Endothelial cell of umbilical vein (primary cell): ENCODE measurements at regions not wholly inside any gene's neighbourhood (a gene's known extent, or its start where the extent isn't known, plus 50 kb on each side); places are given as distances from the start of the nearest gene placed in this dataset.

Experiments used
- BruUV-seq: library from RNA; stranded (reverse); fragments of 400-500 nt; replicated peaks from 2 replicates; lab custom pipeline; 2021; lab: Mats Ljungman, UMichigan
- CTCF ChIA-PET: fragments of 300-600, 350-600 bp; sonication (Branson Sonifier 250); formaldehyde crosslinking; loops from one replicate; lab custom pipeline; 2021; ENCODE audit warnings: antibody characterized with exemption, inconsistent platforms; lab: Charles Lee
- POLR2A ChIA-PET: fragments of 300-600, 350-600 bp; sonication (Branson Sonifier 250); formaldehyde crosslinking; loops from one replicate; lab custom pipeline; 2021; ENCODE audit warnings: antibody characterized with exemption, inconsistent platforms; lab: Charles Lee
- DNase-seq: peaks from one replicate; pipeline ENCODE4 v3.0.0-alpha.2; 2011; ENCODE audit warnings: low read depth, low spot score
- FAIRE-seq: peaks from 2 replicates; lab custom pipeline; 2011; peaks lifted over from hg19 to GRCh38; lab: Jason Lieb, UNC
- H2AFZ ChIP-seq: 2 replicates; pipeline ENCODE4 v1.6.0; 2012; ENCODE audit warnings: low read depth, low read length, control low read depth, inconsistent platforms
- H3K27ac ChIP-seq: 2 replicates; pipeline ENCODE4 v1.5.1; 2011; ENCODE audit warnings: low read depth, mild to moderate bottlenecking, control low read depth, low read length, moderate library complexity; ENCODE audit not compliant: insufficient read depth
- H3K27me3 ChIP-seq, 2 experiments: 2 replicates each; pipeline versions ENCODE4 v1.6.0 to v1.6.1; 2011; ENCODE audit warnings: low read length in 2 of 2, mixed read lengths in 1 of 2; ENCODE audit not compliant: control insufficient read depth in 2 of 2, insufficient read depth in 2 of 2
- H3K36me3 ChIP-seq, 2 experiments: 2 replicates in 1 of 2; 3 replicates in 1 of 2; pipeline ENCODE4 v1.5.1; 2011; ENCODE audit warnings: low read length in 2 of 2, mild to moderate bottlenecking in 1 of 2, moderate library complexity in 1 of 2; ENCODE audit not compliant: control insufficient read depth in 2 of 2, insufficient read depth in 2 of 2; ENCODE audit errors: extremely low read depth in 1 of 2
- H3K4me1 ChIP-seq: 3 replicates; pipeline ENCODE4 v1.5.1; 2011; ENCODE audit warnings: mild to moderate bottlenecking, low read length; ENCODE audit not compliant: control insufficient read depth, insufficient read depth; ENCODE audit errors: extremely low read depth
- H3K4me2 ChIP-seq: 2 replicates; pipeline ENCODE4 v1.6.1; 2011; ENCODE audit warnings: low read length, control low read depth, mixed read lengths; ENCODE audit not compliant: insufficient read depth
- H3K4me3 ChIP-seq, 3 experiments: fragments of 200-600 bp in 1 of 3; sonication (generic), shearing (Covaris generic) in 1 of 3; replicated peaks in 1 of 3; 2 replicates each; pipeline ENCODE4 v1.5.1; 2011 to 2016; ENCODE audit warnings: control low read depth in 3 of 3, low read length in 3 of 3, mild to moderate bottlenecking in 2 of 3, inconsistent platforms in 1 of 3, low read depth in 1 of 3, moderate library complexity in 1 of 3; ENCODE audit not compliant: insufficient read depth in 1 of 3
- H3K79me2 ChIP-seq: 2 replicates; pipeline ENCODE4 v1.6.0; 2012; ENCODE audit warnings: low read length, inconsistent platforms; ENCODE audit not compliant: control insufficient read depth, insufficient read depth
- H3K9ac ChIP-seq: replicated peaks from 2 replicates; pipeline ENCODE3; 2011; ENCODE audit warnings: low read length, control low read depth; ENCODE audit not compliant: insufficient read depth; ENCODE audit errors: extremely low read depth
- H3K9me1 ChIP-seq: replicated peaks from 3 replicates; pipeline ENCODE4 v1.6.0; 2011; ENCODE audit warnings: mild to moderate bottlenecking, low read length; ENCODE audit not compliant: control insufficient read depth, insufficient read depth; ENCODE audit errors: extremely low read depth
- H3K9me3 ChIP-seq: replicated peaks from 2 replicates; pipeline ENCODE4 v1.5.1; 2012; ENCODE audit warnings: low read length, inconsistent platforms; ENCODE audit not compliant: control insufficient read depth, insufficient read depth
- H4K20me1 ChIP-seq: replicated peaks from 2 replicates; pipeline ENCODE3; 2011; ENCODE audit warnings: mild to moderate bottlenecking, low read length; ENCODE audit not compliant: control insufficient read depth, insufficient read depth; ENCODE audit errors: extremely low read depth
- CTCF ChIP-seq, 2 donors: IDR thresholded peaks; 1 replicate in 1 of 2; 2 replicates in 1 of 2; pipeline ENCODE4 v1.5.1; 2011; ENCODE audit warnings: low read length in 2 of 2, mild to moderate bottlenecking in 2 of 2, moderate library complexity in 2 of 2, control low read depth in 1 of 2, inconsistent platforms in 1 of 2, low read depth in 1 of 2; ENCODE audit not compliant: insufficient read depth in 1 of 2; ENCODE audit errors: extremely low read depth in 1 of 2
- FOS ChIP-seq: IDR thresholded peaks from 2 replicates; pipeline ENCODE4 v1.6.1; 2011; ENCODE audit warnings: mild to moderate bottlenecking, low read length, moderate library complexity, borderline replicate concordance; ENCODE audit not compliant: insufficient read depth
- JUN ChIP-seq: IDR thresholded peaks from 2 replicates; pipeline ENCODE4 v1.6.1; 2011; ENCODE audit warnings: borderline replicate concordance, low read depth; ENCODE audit not compliant: insufficient read length, insufficient read depth
- MYC ChIP-seq: IDR thresholded peaks from one replicate; pipeline ENCODE4 v1.6.1; 2011; ENCODE audit warnings: mild to moderate bottlenecking, low read depth, low read length
- POLR2AphosphoS5 ChIP-seq: IDR thresholded peaks from 2 replicates; pipeline ENCODE4 v1.6.1; 2012; ENCODE audit warnings: low read depth, mild to moderate bottlenecking, control low read depth, low read length, moderate library complexity; ENCODE audit not compliant: insufficient read depth
- dilution Hi-C: fragments of 300-500 bp; cut with MboI; formaldehyde crosslinking; loops from one replicate; pipeline ENCODE4 v1.15.0; 2019; ENCODE audit warnings: low sequenced_read_pairs; ENCODE audit not compliant: extremely low pct_ligation_motif_present
- intact Hi-C: fragments of 100-400 bp; cut with micrococcal nuclease; formaldehyde crosslinking; loops from one replicate; pipeline ENCODE4 v1.10.0; 2022
- TF ChIP-seq, protein P1 (sequence below): IDR thresholded peaks from 2 replicates; pipeline ENCODE4 v1.6.1; 2011; ENCODE audit not compliant: insufficient read depth, insufficient read length

GRCh38 chr6:156046268-156046665, 590.6 kb upstream of the NOX3 start:
- Histone ChIP-seq H3K79me2 (no peaks in the 10 kb centered on the region), H3K9me1 (no peaks in the 10 kb centered on the region), H3K4me1 (no peaks in the 10 kb centered on the region), H2AFZ (no peak overlapping the region), H3K4me3 (no peak overlapping the region), H3K27me3 (no peaks in the 10 kb centered on the region), H3K9ac (no peak overlapping the region), H3K27ac (no peak overlapping the region), H3K36me3 (no peaks in the 10 kb centered on the region), H3K9me3 (no peaks in the 10 kb centered on the region), H3K4me2 (no peak overlapping the region), H4K20me1 (no peaks in the 10 kb centered on the region)
- DNase-seq (no peak), FAIRE-seq (no peak)
- BruUV-seq = no TSS peak
- ChIA-PET POLR2A (no interaction called here), CTCF (no interaction called here)
- intact Hi-C loops (no loop called here), dilution Hi-C loops (no loop called here)
- TF ChIP-seq, protein P1, sequence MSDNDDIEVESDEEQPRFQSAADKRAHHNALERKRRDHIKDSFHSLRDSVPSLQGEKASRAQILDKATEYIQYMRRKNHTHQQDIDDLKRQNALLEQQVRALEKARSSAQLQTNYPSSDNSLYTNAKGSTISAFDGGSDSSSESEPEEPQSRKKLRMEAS = no peak
- no peak for TF ChIP-seq JUN
- TF ChIP-seq POLR2AphosphoS5 = no peak
- TF ChIP-seq FOS = no peak
- TF ChIP-seq MYC = no peak
- no peak for TF ChIP-seq CTCF (IDR thresholded peaks at IDR 0.05; ENCODE audit: extremely low read depth in 1 of 2, insufficient read depth in 1 of 2, low read depth in 1 of 2, low read length in 2 of 2)
